ENCODE measurements at regions not wholly inside any gene's neighbourhood (a gene's known extent, or its start where the extent isn't known, plus 50 kb on each side); places are given as distances from the start of the nearest gene placed in this dataset.

DNA sequence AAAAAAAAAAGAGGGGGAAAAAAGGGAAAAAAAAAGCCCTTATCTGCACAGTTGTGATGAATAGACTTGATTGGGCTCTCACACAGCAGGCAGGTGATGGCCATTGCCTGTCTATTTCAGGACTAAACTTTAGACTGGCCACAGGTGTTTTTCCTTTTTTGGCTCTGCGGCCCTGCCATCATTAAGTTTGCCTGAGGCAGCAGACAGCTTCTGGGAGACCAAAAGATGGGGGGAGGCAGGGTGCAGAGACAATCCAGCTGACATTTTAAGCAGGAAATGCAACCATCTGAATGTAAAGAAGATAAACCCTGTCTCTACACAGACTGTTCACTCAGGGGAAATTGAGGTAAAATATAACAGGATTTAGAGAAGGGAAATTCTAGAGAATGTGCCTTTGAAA is 295.0 kb upstream of the KCNH8 start:
- H3K27me3 Mint-ChIP-seq (ENCODE audit: insufficient read depth, unreplicated experiment), result no peaks in the 10 kb centered on the region
- peaks cover 4% of the 10 kb centered on the region for H3K36me3 Mint-ChIP-seq (ENCODE audit: insufficient read depth, unreplicated experiment)
- no peak for DNase-seq (ENCODE audit: unreplicated experiment)
- BruUV-seq (replicated peaks), result no TSS peak
- no peak overlapping the region for H3K4me3 Mint-ChIP-seq (ENCODE audit: unreplicated experiment)
- H3K4me1 Mint-ChIP-seq (ENCODE audit: insufficient read depth, unreplicated experiment), result no peaks in the 10 kb centered on the region
- TF ChIP-seq, protein P1, sequence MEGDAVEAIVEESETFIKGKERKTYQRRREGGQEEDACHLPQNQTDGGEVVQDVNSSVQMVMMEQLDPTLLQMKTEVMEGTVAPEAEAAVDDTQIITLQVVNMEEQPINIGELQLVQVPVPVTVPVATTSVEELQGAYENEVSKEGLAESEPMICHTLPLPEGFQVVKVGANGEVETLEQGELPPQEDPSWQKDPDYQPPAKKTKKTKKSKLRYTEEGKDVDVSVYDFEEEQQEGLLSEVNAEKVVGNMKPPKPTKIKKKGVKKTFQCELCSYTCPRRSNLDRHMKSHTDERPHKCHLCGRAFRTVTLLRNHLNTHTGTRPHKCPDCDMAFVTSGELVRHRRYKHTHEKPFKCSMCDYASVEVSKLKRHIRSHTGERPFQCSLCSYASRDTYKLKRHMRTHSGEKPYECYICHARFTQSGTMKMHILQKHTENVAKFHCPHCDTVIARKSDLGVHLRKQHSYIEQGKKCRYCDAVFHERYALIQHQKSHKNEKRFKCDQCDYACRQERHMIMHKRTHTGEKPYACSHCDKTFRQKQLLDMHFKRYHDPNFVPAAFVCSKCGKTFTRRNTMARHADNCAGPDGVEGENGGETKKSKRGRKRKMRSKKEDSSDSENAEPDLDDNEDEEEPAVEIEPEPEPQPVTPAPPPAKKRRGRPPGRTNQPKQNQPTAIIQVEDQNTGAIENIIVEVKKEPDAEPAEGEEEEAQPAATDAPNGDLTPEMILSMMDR (IDR thresholded peaks at IDR 0.05; ENCODE audit: unreplicated experiment), result no peak
- ChIA-PET CTCF (no interaction called here), POLR2A (no interaction called here)
- H3K27ac Mint-ChIP-seq (ENCODE audit: low read depth, unreplicated experiment), result no peak overlapping the region
- no peaks in the 10 kb centered on the region for H3K9me3 Mint-ChIP-seq (ENCODE audit: unreplicated experiment)
- intact Hi-C loops (cut with micrococcal nuclease), result no loop called here

DNA sequence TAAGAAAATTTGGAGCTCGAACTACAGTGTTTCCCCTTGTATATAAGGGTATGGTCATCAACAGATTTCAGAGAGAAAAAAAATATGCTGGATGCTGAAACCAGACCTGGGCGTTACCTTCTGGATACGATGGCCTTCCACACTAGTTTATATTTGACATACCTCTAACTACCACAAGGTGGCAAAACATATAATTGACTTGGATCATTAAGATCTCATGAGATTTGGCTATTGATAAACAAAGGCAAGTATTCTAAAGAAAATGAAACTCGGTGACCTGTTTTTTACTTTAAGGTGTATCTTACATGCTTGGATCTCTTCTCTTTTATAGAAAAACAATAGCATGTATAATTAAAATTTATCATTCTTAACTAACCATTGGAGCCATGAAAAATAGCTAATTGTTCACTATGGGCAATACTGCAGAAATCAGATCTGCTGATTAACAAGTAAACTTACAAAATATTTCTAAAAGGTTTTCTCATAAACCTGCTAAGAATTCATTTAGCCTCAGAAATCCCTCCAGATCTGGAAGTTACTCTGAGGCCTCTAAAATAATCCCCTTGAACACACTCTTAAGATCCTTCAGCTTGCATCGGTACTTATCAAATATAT is 300.6 kb upstream of the KCNH8 start:
- no peaks in the 10 kb centered on the region for H3K9me3 Mint-ChIP-seq (ENCODE audit: unreplicated experiment)
- ChIA-PET POLR2A (no interaction called here), CTCF (interaction anchor here (0.6 to 2.9 kb wide), 18 partner anchors 8 to 1202 kb away, joined by 3 to 37 read pairs (median 4); no protein-coding TSS in a partner anchor)
- no peak overlapping the region for H3K27ac Mint-ChIP-seq (ENCODE audit: low read depth, unreplicated experiment)
- no peaks in the 10 kb centered on the region for H3K36me3 Mint-ChIP-seq (ENCODE audit: insufficient read depth, unreplicated experiment)
- DNase-seq (ENCODE audit: unreplicated experiment), result peak; percentile 44
- no peaks in the 10 kb centered on the region for H3K27me3 Mint-ChIP-seq (ENCODE audit: insufficient read depth, unreplicated experiment)
- TF ChIP-seq, protein P1 (IDR thresholded peaks at IDR 0.05; ENCODE audit: unreplicated experiment), result peak; percentile 22
- no TSS peak for BruUV-seq (replicated peaks)
- H3K4me1 Mint-ChIP-seq (ENCODE audit: insufficient read depth, unreplicated experiment), result no peaks in the 10 kb centered on the region
- H3K4me3 Mint-ChIP-seq (ENCODE audit: unreplicated experiment), result no peak overlapping the region
- intact Hi-C loops (cut with micrococcal nuclease), result loop anchor here (1.0 to 5.0 kb wide), 2 partner anchors 141 to 290 kb away; no protein-coding TSS in a partner anchor

DNA sequence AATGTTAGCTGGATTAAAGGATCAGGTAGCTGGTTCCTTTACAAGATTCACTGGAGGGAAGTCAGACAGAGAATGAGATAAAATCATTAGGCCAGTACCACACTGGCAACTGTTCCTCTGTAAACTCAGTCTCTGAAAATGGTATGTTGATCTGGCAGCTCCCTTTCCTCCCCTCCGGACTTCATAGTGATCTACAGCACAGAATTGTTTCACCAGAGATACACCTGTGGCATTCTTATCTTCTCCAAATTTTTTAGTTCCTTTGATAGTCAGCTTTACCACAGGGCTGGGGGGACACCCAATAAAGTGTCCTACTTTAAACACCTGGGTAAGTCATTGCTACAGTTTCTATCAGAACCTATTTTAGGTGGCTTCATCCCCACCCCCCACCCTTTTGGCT is 304.3 kb upstream of the KCNH8 start:
- ChIA-PET CTCF (interaction anchor here (1.5 kb wide), 1 partner anchor 145 kb away, joined by 7 read pairs; no protein-coding TSS in a partner anchor), POLR2A (no interaction called here)
- intact Hi-C loops (cut with micrococcal nuclease), result no loop called here
- TF ChIP-seq, protein P1 (IDR thresholded peaks at IDR 0.05; ENCODE audit: unreplicated experiment), result no peak
- Mint-ChIP-seq H3K9me3 (ENCODE audit: unreplicated experiment) (no peaks in the 10 kb centered on the region), H3K4me1 (ENCODE audit: insufficient read depth, unreplicated experiment) (peaks cover 10% of the 10 kb centered on the region), H3K36me3 (ENCODE audit: insufficient read depth, unreplicated experiment) (no peaks in the 10 kb centered on the region), H3K27ac (ENCODE audit: low read depth, unreplicated experiment) (no peak overlapping the region), H3K4me3 (ENCODE audit: unreplicated experiment) (no peak overlapping the region), H3K27me3 (ENCODE audit: insufficient read depth, unreplicated experiment) (no peaks in the 10 kb centered on the region)
- BruUV-seq (replicated peaks), result no TSS peak
- no peak for DNase-seq (ENCODE audit: unreplicated experiment)

DNA sequence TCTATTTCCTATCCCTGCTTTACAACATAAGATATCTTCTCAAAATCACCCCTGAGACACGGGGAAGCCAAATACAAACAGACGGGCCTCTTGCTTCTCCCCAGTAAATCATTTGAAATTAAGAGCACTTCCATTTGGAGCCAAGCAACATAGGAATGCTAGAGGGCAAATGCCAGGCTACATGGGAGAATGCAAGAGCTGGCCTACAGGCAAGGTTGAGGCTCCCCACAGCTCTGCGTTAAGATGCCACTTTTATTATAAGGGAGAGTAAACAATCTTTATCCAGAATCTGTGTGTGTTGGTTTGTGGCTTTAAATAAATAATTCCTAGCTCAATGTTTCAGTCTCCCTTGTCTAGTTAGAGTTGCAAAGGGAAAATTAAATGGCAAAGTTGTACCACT is 305.1 kb upstream of the KCNH8 start:
- Mint-ChIP-seq H3K4me1 (ENCODE audit: insufficient read depth, unreplicated experiment) (peaks cover 10% of the 10 kb centered on the region), H3K9me3 (ENCODE audit: unreplicated experiment) (no peaks in the 10 kb centered on the region), H3K27ac (ENCODE audit: low read depth, unreplicated experiment) (no peak overlapping the region), H3K36me3 (ENCODE audit: insufficient read depth, unreplicated experiment) (no peaks in the 10 kb centered on the region), H3K4me3 (ENCODE audit: unreplicated experiment) (no peak overlapping the region), H3K27me3 (ENCODE audit: insufficient read depth, unreplicated experiment) (no peaks in the 10 kb centered on the region)
- no TSS peak for BruUV-seq (replicated peaks)
- TF ChIP-seq, protein P1 (IDR thresholded peaks at IDR 0.05; ENCODE audit: unreplicated experiment), result no peak
- ChIA-PET CTCF (interaction anchor here (0.8 kb wide), 1 partner anchor 958 kb away, joined by 3 read pairs; no protein-coding TSS in a partner anchor), POLR2A (no interaction called here)
- intact Hi-C loops (cut with micrococcal nuclease), result no loop called here
- DNase-seq (ENCODE audit: unreplicated experiment), result no peak
